ENCODE measurements at regions not wholly inside any gene's neighbourhood (a gene's known extent, or its start where the extent isn't known, plus 50 kb on each side); places are given as distances from the start of the nearest gene placed in this dataset.

DNA sequence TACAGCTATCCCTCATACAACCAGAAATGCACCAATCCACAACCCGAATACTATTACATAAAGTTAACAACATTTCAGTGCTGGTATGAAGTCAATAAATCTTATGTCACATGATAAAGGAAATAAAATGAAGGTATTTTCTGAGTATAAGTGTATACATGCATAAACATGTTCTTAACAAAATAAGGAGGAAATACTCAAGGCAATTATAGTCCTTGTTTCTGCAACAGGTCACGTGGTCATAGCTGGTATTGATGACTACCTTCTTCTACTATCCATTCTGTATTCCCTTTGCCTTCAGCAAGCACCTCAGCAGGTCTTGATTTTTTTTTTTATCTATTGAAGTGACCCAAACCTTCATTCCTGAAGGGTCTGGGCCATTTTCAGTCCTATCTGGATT, 675.6 kb downstream of the RPL10L start:
- no peaks in the 10 kb centered on the region for H3K79me2 ChIP-seq (replicated peaks; ENCODE audit: insufficient read depth, low read length)
- H2AFZ ChIP-seq (ENCODE audit: low read depth, low read length): no peak overlapping the region
- no peak overlapping the region for H3K4me3 ChIP-seq (ENCODE audit: low read length)
- no peaks in the 10 kb centered on the region for H4K20me1 ChIP-seq (ENCODE audit: insufficient read depth)
- no peak overlapping the region for H3K9ac ChIP-seq (ENCODE audit: low read length)
- no peaks in the 10 kb centered on the region for H3K9me3 ChIP-seq (ENCODE audit: low read length)
- no peaks in the 10 kb centered on the region for H3K36me3 ChIP-seq (ENCODE audit: insufficient read depth, low read length)
- no peak overlapping the region for H3K27ac ChIP-seq (ENCODE audit: low read length)
- no peak for TF ChIP-seq MXI1 (conservative IDR thresholded peaks at IDR 0.05; ENCODE audit: poor library complexity, severe bottlenecking)
- no peaks in the 10 kb centered on the region for H3K27me3 ChIP-seq (ENCODE audit: insufficient read depth, low read depth, low read length)
- H3F3A ChIP-seq (ENCODE audit: insufficient read depth, low read length, poor library complexity, severe bottlenecking): no peaks in the 10 kb centered on the region
- no peaks in the 10 kb centered on the region for H3K9me2 ChIP-seq (ENCODE audit: insufficient read depth, low read length)
- H3K4me2 ChIP-seq (ENCODE audit: low read length): no peak overlapping the region

DNA sequence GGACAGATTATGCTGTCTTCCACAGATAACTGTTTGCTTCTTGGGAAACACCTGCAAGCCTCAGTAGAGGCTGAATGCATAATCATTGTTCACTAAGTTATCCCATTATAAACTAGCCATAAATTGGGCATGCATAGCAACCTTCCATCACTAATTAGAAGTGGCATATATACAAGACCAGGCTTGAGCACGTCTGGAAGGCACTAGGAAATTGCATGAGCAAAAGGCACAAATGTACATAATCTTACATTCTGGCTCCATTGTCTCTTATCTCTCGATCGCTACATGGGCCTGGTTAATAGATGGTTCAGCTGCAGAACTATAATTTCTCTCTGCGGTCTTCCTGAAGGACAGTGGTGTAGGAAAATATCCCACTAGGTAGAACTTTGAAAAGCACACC, 679.2 kb downstream of the RPL10L start:
- Histone ChIP-seq H2AFZ (ENCODE audit: low read depth, low read length) (no peak overlapping the region), H3K79me2 (replicated peaks; ENCODE audit: insufficient read depth, low read length) (no peaks in the 10 kb centered on the region), H3K27me3 (ENCODE audit: insufficient read depth, low read depth, low read length) (no peaks in the 10 kb centered on the region), H3K9ac (ENCODE audit: low read length) (no peak overlapping the region), H3F3A (ENCODE audit: insufficient read depth, low read length, poor library complexity, severe bottlenecking) (no peaks in the 10 kb centered on the region), H4K20me1 (ENCODE audit: insufficient read depth) (no peaks in the 10 kb centered on the region), H3K36me3 (ENCODE audit: insufficient read depth, low read length) (no peaks in the 10 kb centered on the region), H3K9me3 (ENCODE audit: low read length) (no peaks in the 10 kb centered on the region), H3K4me3 (ENCODE audit: low read length) (no peak overlapping the region), H3K27ac (ENCODE audit: low read length) (no peak overlapping the region), H3K4me2 (ENCODE audit: low read length) (no peak overlapping the region), H3K9me2 (ENCODE audit: insufficient read depth, low read length) (no peaks in the 10 kb centered on the region)
- TF ChIP-seq SMC3 (conservative IDR thresholded peaks at IDR 0.05; ENCODE audit: poor library complexity): no peak
- no peak for TF ChIP-seq EP300 (conservative IDR thresholded peaks at IDR 0.05; ENCODE audit: poor library complexity, severe bottlenecking)
- TF ChIP-seq, protein P1, sequence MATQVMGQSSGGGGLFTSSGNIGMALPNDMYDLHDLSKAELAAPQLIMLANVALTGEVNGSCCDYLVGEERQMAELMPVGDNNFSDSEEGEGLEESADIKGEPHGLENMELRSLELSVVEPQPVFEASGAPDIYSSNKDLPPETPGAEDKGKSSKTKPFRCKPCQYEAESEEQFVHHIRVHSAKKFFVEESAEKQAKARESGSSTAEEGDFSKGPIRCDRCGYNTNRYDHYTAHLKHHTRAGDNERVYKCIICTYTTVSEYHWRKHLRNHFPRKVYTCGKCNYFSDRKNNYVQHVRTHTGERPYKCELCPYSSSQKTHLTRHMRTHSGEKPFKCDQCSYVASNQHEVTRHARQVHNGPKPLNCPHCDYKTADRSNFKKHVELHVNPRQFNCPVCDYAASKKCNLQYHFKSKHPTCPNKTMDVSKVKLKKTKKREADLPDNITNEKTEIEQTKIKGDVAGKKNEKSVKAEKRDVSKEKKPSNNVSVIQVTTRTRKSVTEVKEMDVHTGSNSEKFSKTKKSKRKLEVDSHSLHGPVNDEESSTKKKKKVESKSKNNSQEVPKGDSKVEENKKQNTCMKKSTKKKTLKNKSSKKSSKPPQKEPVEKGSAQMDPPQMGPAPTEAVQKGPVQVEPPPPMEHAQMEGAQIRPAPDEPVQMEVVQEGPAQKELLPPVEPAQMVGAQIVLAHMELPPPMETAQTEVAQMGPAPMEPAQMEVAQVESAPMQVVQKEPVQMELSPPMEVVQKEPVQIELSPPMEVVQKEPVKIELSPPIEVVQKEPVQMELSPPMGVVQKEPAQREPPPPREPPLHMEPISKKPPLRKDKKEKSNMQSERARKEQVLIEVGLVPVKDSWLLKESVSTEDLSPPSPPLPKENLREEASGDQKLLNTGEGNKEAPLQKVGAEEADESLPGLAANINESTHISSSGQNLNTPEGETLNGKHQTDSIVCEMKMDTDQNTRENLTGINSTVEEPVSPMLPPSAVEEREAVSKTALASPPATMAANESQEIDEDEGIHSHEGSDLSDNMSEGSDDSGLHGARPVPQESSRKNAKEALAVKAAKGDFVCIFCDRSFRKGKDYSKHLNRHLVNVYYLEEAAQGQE (IDR thresholded peaks at IDR 0.05; ENCODE audit: borderline replicate concordance): no peak
- no peak for TF ChIP-seq RAD21 (conservative IDR thresholded peaks at IDR 0.05)
- no peak for TF ChIP-seq POLR2AphosphoS5 (IDR thresholded peaks at IDR 0.05)
- TF ChIP-seq, protein P2, sequence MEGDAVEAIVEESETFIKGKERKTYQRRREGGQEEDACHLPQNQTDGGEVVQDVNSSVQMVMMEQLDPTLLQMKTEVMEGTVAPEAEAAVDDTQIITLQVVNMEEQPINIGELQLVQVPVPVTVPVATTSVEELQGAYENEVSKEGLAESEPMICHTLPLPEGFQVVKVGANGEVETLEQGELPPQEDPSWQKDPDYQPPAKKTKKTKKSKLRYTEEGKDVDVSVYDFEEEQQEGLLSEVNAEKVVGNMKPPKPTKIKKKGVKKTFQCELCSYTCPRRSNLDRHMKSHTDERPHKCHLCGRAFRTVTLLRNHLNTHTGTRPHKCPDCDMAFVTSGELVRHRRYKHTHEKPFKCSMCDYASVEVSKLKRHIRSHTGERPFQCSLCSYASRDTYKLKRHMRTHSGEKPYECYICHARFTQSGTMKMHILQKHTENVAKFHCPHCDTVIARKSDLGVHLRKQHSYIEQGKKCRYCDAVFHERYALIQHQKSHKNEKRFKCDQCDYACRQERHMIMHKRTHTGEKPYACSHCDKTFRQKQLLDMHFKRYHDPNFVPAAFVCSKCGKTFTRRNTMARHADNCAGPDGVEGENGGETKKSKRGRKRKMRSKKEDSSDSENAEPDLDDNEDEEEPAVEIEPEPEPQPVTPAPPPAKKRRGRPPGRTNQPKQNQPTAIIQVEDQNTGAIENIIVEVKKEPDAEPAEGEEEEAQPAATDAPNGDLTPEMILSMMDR (IDR thresholded peaks at IDR 0.05; ENCODE audit: poor library complexity, severe bottlenecking): no peak
- no peak for TF ChIP-seq EZH2 (IDR thresholded peaks at IDR 0.05; ENCODE audit: borderline replicate concordance, insufficient read depth, low read length, poor library complexity, severe bottlenecking)
- TF ChIP-seq TAF1 (IDR thresholded peaks at IDR 0.05; ENCODE audit: low read depth): no peak
- no peak for TF ChIP-seq MXI1 (conservative IDR thresholded peaks at IDR 0.05; ENCODE audit: poor library complexity, severe bottlenecking)

DNA sequence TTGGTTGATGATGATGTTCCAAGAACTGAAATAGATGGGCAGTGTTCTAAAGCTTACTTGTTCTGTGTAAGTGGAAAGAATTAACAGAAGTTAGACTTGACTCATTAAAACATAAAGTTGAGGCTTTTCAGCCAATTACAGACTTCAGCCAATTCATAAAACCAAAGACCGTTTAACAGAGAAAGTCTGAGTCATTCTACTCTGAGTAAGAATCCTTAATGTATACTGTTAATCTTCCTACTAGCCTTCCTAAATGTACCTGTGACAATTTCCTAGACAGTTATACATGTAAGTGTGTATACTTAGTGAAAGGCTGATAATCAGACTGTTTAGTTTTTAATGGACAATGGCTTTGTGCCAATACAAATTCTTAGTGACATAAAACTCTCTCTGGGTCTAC, 681.0 kb downstream of the RPL10L start:
- no peaks in the 10 kb centered on the region for H3K36me3 ChIP-seq (ENCODE audit: insufficient read depth, low read length)
- no peak overlapping the region for H3K4me3 ChIP-seq (ENCODE audit: low read length)
- no peak overlapping the region for H3K9ac ChIP-seq (ENCODE audit: low read length)
- no peaks in the 10 kb centered on the region for H3F3A ChIP-seq (ENCODE audit: insufficient read depth, low read length, poor library complexity, severe bottlenecking)
- TF ChIP-seq EZH2 (IDR thresholded peaks at IDR 0.05; ENCODE audit: borderline replicate concordance, insufficient read depth, low read length, poor library complexity, severe bottlenecking) (no peak), EP300 (conservative IDR thresholded peaks at IDR 0.05; ENCODE audit: poor library complexity, severe bottlenecking) (no peak), MXI1 (conservative IDR thresholded peaks at IDR 0.05; ENCODE audit: poor library complexity, severe bottlenecking) (no peak)
- H3K27ac ChIP-seq (ENCODE audit: low read length): no peak overlapping the region
- H3K79me2 ChIP-seq (replicated peaks; ENCODE audit: insufficient read depth, low read length): no peaks in the 10 kb centered on the region
- no peaks in the 10 kb centered on the region for H4K20me1 ChIP-seq (ENCODE audit: insufficient read depth)
- H3K9me2 ChIP-seq (ENCODE audit: insufficient read depth, low read length): no peaks in the 10 kb centered on the region
- no peaks in the 10 kb centered on the region for H3K27me3 ChIP-seq (ENCODE audit: insufficient read depth, low read depth, low read length)
- no peak overlapping the region for H2AFZ ChIP-seq (ENCODE audit: low read depth, low read length)
- no peak overlapping the region for H3K4me2 ChIP-seq (ENCODE audit: low read length)
- no peaks in the 10 kb centered on the region for H3K9me3 ChIP-seq (ENCODE audit: low read length)

Data from neural cell (in vitro differentiated cells).